ENCODE measurements at regions not wholly inside any gene's neighbourhood (a gene's known extent, or its start where the extent isn't known, plus 50 kb on each side); places are given as distances from the start of the nearest gene placed in this dataset.

GRCh38 chr4:160877087-160877790, 1286.6 kb downstream of the FSTL5 start:
- Histone ChIP-seq H4K8ac (ENCODE audit: extremely low read depth, insufficient read depth, low read length) (no peak overlapping the region; the same call in 1 of the 2 replicates), H3K79me2 (ENCODE audit: control insufficient read depth in 1 of 2, insufficient read depth in 2 of 2, low read length in 2 of 2) (no peaks in the 10 kb centered on the region), H3K4me3 (ENCODE audit: extremely low read depth in 1 of 4, insufficient read depth in 2 of 4, low read depth in 3 of 4, low read length in 4 of 4) (no peak overlapping the region), H2BK12ac (ENCODE audit: low read depth, low read length) (no peak overlapping the region), H3K4ac (replicated peaks; ENCODE audit: insufficient read length, low read depth, low read length) (no peak overlapping the region), H3K14ac (ENCODE audit: insufficient read length) (no peak overlapping the region), H3K79me1 (ENCODE audit: low read depth, low read length) (no peaks in the 10 kb centered on the region), H4K91ac (replicated peaks; ENCODE audit: insufficient read length, low read length) (no peak overlapping the region), H2AK5ac (ENCODE audit: low read depth, low read length) (no peak overlapping the region), H2BK20ac (ENCODE audit: low read length) (no peak overlapping the region), H3K27me3 (replicated peaks in 1 of 4; ENCODE audit: control insufficient read depth in 3 of 4, extremely low read depth in 1 of 4, insufficient read depth in 3 of 4, low read length in 3 of 4) (no peaks in the 10 kb centered on the region), H3K4me2 (ENCODE audit: insufficient read depth in 1 of 2, low read depth in 2 of 2, low read length in 2 of 2) (no peak overlapping the region), H3K36me3 (ENCODE audit: control insufficient read depth in 2 of 4, insufficient read depth in 4 of 4, low read length in 3 of 4) (no peaks in the 10 kb centered on the region), H2BK5ac (ENCODE audit: low read depth, low read length) (no peak overlapping the region), H4K5ac (ENCODE audit: insufficient read length, low read depth, low read length) (no peak overlapping the region), H4K20me1 (replicated peaks in 1 of 2; ENCODE audit: control insufficient read depth in 1 of 2, insufficient read depth in 2 of 2, low read length in 2 of 2) (no peaks in the 10 kb centered on the region), H3K9me3 (ENCODE audit: insufficient read depth in 2 of 2, low read depth in 1 of 2, low read length in 1 of 2) (no peaks in the 10 kb centered on the region), H3K4me1 (replicated peaks in 1 of 4; ENCODE audit: control insufficient read depth in 3 of 4, insufficient read depth in 4 of 4, low read length in 3 of 4) (peaks cover 0 to 3% (median 0%) of the 10 kb centered on the region in 4 experiments; a peak in 1 of 7 replicates), H3K23ac (ENCODE audit: insufficient read length) (no peak overlapping the region), H2AFZ (ENCODE audit: low read length) (peak overlapping the region; percentile 48; the same call in 1 of the 2 replicates), H2BK15ac (ENCODE audit: low read length) (no peak overlapping the region), H3K9ac (replicated peaks in 1 of 4; ENCODE audit: extremely low read depth in 1 of 4, low read depth in 3 of 4, low read length in 3 of 4) (no peak overlapping the region), H3K27ac (ENCODE audit: low read depth, low read length) (no peak overlapping the region), H2BK120ac (replicated peaks; ENCODE audit: low read depth, low read length) (no peak overlapping the region), H3K18ac (ENCODE audit: extremely low read depth, low read length) (no peak overlapping the region), H3K56ac (replicated peaks; ENCODE audit: insufficient read length, low read depth, low read length) (no peak overlapping the region), H3K23me2 (ENCODE audit: low read depth, low read length) (no peaks in the 10 kb centered on the region; the same call in 1 of the 2 replicates)
- 85% methylated on average over 9 of the region's 9 CpGs; no CpG with 5 or more reads in 1 of the 2 experiments for WGBS, 2 experiments (ENCODE audit: extremely low coverage in 1 of 2, insufficient coverage in 1 of 2, insufficient read length in 1 of 2, insufficient replicate concordance in 2 of 2, low coverage in 1 of 2, low lambda C conversion rate in 2 of 2, missing lambda C conversion rate in 1 of 2)
- TF ChIP-seq CTBP2 (IDR thresholded peaks at IDR 0.05; ENCODE audit: borderline replicate concordance, insufficient read depth, insufficient read length, low read length) (no peak), CTCF (IDR thresholded peaks at IDR 0.05; ENCODE audit: control extremely low read depth in 1 of 3, insufficient read depth in 1 of 3, low read depth in 1 of 3, low read length in 3 of 3) (peak in 1 of 3 experiments; percentile 37; a peak in 1 of 4 replicates), GABPA (IDR thresholded peaks at IDR 0.05; ENCODE audit: borderline replicate concordance, insufficient read depth, low read length) (no peak), EP300 (IDR thresholded peaks at IDR 0.05; ENCODE audit: borderline replicate concordance in 1 of 2, low read depth in 2 of 2, low read length in 2 of 2) (no peak), RAD21 (IDR thresholded peaks at IDR 0.05 in 1 of 2, conservative IDR thresholded peaks at IDR 0.05 in 1 of 2; ENCODE audit: low read depth in 2 of 2, low read length in 2 of 2) (peak; percentile 45 to 54), CBX8 (IDR thresholded peaks at IDR 0.05; ENCODE audit: borderline replicate concordance, low read depth, low read length) (no peak), CHD2 (IDR thresholded peaks at IDR 0.05; ENCODE audit: low read length) (no peak), ASH2L (IDR thresholded peaks at IDR 0.05; ENCODE audit: low read length) (no peak)
- DNase-seq (ENCODE audit: low read depth in 1 of 2, low spot score in 2 of 2) = no peak
- ChIA-PET CTCF (ENCODE audit: partially characterized antibody) (interaction anchor here (0.7 to 0.9 kb wide), 4 partner anchors 134 to 666 kb away, joined by 3 read pairs; no protein-coding TSS in a partner anchor), POLR2A (ENCODE audit: partially characterized antibody) (no interaction called here)
- no peak for FAIRE-seq

Data from H1 (cell line).